Neutrophil (primary cell): ENCODE measurements at regions not wholly inside any gene's neighbourhood (a gene's known extent, or its start where the extent isn't known, plus 50 kb on each side); places are given as distances from the start of the nearest gene placed in this dataset.

Experiments used
- H3K27ac ChIP-seq: fragments of 200-600 bp; sonication (generic); 2 replicates; pipeline ENCODE4 v1.5.1; 2016; ENCODE audit warnings: mild to moderate bottlenecking, moderate library complexity
- H3K27me3 ChIP-seq: fragments of 200-600 bp; sonication (generic); 2 replicates; pipeline ENCODE4 v1.6.0; 2016; ENCODE audit warnings: mild to moderate bottlenecking
- H3K36me3 ChIP-seq: fragments of 200-600 bp; sonication (generic); 2 replicates; pipeline ENCODE4 v1.5.1; 2017
- H3K4me1 ChIP-seq, 2 experiments: fragments of 200-600 bp in 1 of 2; sonication (generic) in 1 of 2; 1 replicate in 1 of 2; 2 replicates in 1 of 2; pipeline versions ENCODE4 v1.5.1 to v1.6.1; 2013 to 2016; ENCODE audit warnings: low read depth in 1 of 2, low read length in 1 of 2, mild to moderate bottlenecking in 1 of 2, moderate library complexity in 1 of 2; ENCODE audit not compliant: control insufficient read depth in 1 of 2, insufficient read depth in 1 of 2
- H3K4me3 ChIP-seq, 2 experiments: fragments of 200-600 bp in 1 of 2; sonication (generic) in 1 of 2; 1 replicate in 1 of 2; 2 replicates in 1 of 2; pipeline ENCODE4 v1.5.1; 2013 to 2016; ENCODE audit warnings: low read depth in 1 of 2, low read length in 1 of 2, mild to moderate bottlenecking in 1 of 2, moderate library complexity in 1 of 2
- H3K9me3 ChIP-seq: fragments of 200-600 bp; sonication (generic); 2 replicates; pipeline ENCODE4 v1.5.1; 2016
- CTCF ChIP-seq: fragments of 200-600 bp; sonication (generic); IDR thresholded peaks from 2 replicates; pipeline ENCODE4 v1.5.1; 2016; ENCODE audit warnings: antibody characterized with exemption

GRCh38 chr9:106326493-106326892, 536.5 kb upstream of the ZNF462 start:
- no peaks in the 10 kb centered on the region for H3K27me3 ChIP-seq
- H3K36me3 ChIP-seq, result no peaks in the 10 kb centered on the region
- no peaks in the 10 kb centered on the region for H3K4me1 ChIP-seq
- no peak for TF ChIP-seq CTCF
- H3K9me3 ChIP-seq, result no peaks in the 10 kb centered on the region
- H3K27ac ChIP-seq, result no peak overlapping the region
- H3K4me3 ChIP-seq, result no peak overlapping the region

- no peak overlapping the region for H3K4me3 ChIP-seq
- H3K9me3 ChIP-seq, result no peaks in the 10 kb centered on the region
- H3K27ac ChIP-seq, result no peak overlapping the region
- no peaks in the 10 kb centered on the region for H3K4me1 ChIP-seq
- H3K36me3 ChIP-seq, result no peaks in the 10 kb centered on the region
- no peak for TF ChIP-seq CTCF
- no peaks in the 10 kb centered on the region for H3K27me3 ChIP-seq
These were observed 529.5 kb upstream of the ZNF462 start for GRCh38 chr9:106333481-106333880.

- no peak for TF ChIP-seq CTCF
- Histone ChIP-seq H3K4me3 (no peak overlapping the region), H3K9me3 (no peaks in the 10 kb centered on the region), H3K36me3 (no peaks in the 10 kb centered on the region), H3K27ac (no peak overlapping the region), H3K27me3 (no peaks in the 10 kb centered on the region), H3K4me1 (no peaks in the 10 kb centered on the region)
These were observed 528.9 kb upstream of the ZNF462 start for GRCh38 chr9:106334081-106334480.

- no peak for TF ChIP-seq CTCF
- H3K27me3 ChIP-seq, result no peaks in the 10 kb centered on the region
- no peak overlapping the region for H3K4me3 ChIP-seq
- no peaks in the 10 kb centered on the region for H3K9me3 ChIP-seq
- H3K4me1 ChIP-seq, result no peaks in the 10 kb centered on the region
- no peaks in the 10 kb centered on the region for H3K36me3 ChIP-seq
- H3K27ac ChIP-seq, result no peak overlapping the region
These were observed 523.1 kb upstream of the ZNF462 start for GRCh38 chr9:106339882-106340281.

- no peaks in the 10 kb centered on the region for H3K9me3 ChIP-seq
- H3K36me3 ChIP-seq, result no peaks in the 10 kb centered on the region
- no peaks in the 10 kb centered on the region for H3K27me3 ChIP-seq
- H3K27ac ChIP-seq, result no peak overlapping the region
- no peak overlapping the region for H3K4me3 ChIP-seq
- no peak for TF ChIP-seq CTCF
- no peaks in the 10 kb centered on the region for H3K4me1 ChIP-seq
These were observed 512.2 kb upstream of the ZNF462 start for GRCh38 chr9:106350777-106351176.

GRCh38 chr9:106356924-106357323, 506.0 kb upstream of the ZNF462 start:
- H3K4me3 ChIP-seq, result no peak overlapping the region
- no peaks in the 10 kb centered on the region for H3K9me3 ChIP-seq
- no peaks in the 10 kb centered on the region for H3K27me3 ChIP-seq
- no peaks in the 10 kb centered on the region for H3K36me3 ChIP-seq
- TF ChIP-seq CTCF, result no peak
- no peaks in the 10 kb centered on the region for H3K4me1 ChIP-seq
- no peak overlapping the region for H3K27ac ChIP-seq
